Mesendoderm (in vitro differentiated cells): ENCODE measurements at regions not wholly inside any gene's neighbourhood (a gene's known extent, or its start where the extent isn't known, plus 50 kb on each side); places are given as distances from the start of the nearest gene placed in this dataset.

Experiments used
- DNase-seq: peaks from one replicate; pipeline ENCODE4 v3.0.0; 2013
- H2AK5ac ChIP-seq: 2 replicates; pipeline ENCODE4 v1.6.1; 2013; ENCODE audit warnings: low read length, inconsistent platforms
- H2BK120ac ChIP-seq: 2 replicates; pipeline ENCODE4 v1.6.1; 2013; ENCODE audit warnings: low read depth, mild to moderate bottlenecking, low read length, moderate library complexity, mixed read lengths
- H2BK15ac ChIP-seq: replicated peaks from 2 replicates; pipeline ENCODE4 v1.6.1; 2013; ENCODE audit warnings: low read depth, mild to moderate bottlenecking, moderate library complexity
- H2BK5ac ChIP-seq: 2 replicates; pipeline ENCODE4 v1.6.1; 2013; ENCODE audit warnings: low read length, inconsistent platforms
- H3K18ac ChIP-seq: 2 replicates; pipeline ENCODE4 v1.6.1; 2013; ENCODE audit warnings: mild to moderate bottlenecking, low read length, mixed read lengths
- H3K23ac ChIP-seq: one replicate; pipeline ENCODE4 v1.6.1; 2013; ENCODE audit warnings: low read length
- H3K27ac ChIP-seq: 2 replicates; pipeline ENCODE4 v1.5.1; 2013; ENCODE audit warnings: low read depth, mild to moderate bottlenecking, inconsistent platforms, low read length, moderate library complexity
- H3K27me3 ChIP-seq: 2 replicates; pipeline ENCODE4 v1.6.1; 2013; ENCODE audit warnings: low read length, control low read depth, mild to moderate bottlenecking, inconsistent platforms; ENCODE audit not compliant: insufficient read depth, poor library complexity
- H3K36me3 ChIP-seq: 2 replicates; pipeline ENCODE4 v1.6.1; 2013; ENCODE audit warnings: low read length, inconsistent platforms; ENCODE audit not compliant: control insufficient read depth, insufficient read depth
- H3K4ac ChIP-seq: one replicate; pipeline ENCODE4 v1.6.1; 2013; ENCODE audit warnings: low read depth, mild to moderate bottlenecking, low read length, moderate library complexity
- H3K4me1 ChIP-seq: 2 replicates; pipeline ENCODE4 v1.6.1; 2013; ENCODE audit warnings: low read depth, low read length, inconsistent platforms; ENCODE audit not compliant: control insufficient read depth
- H3K4me2 ChIP-seq: 2 replicates; pipeline ENCODE4 v1.6.1; 2013; ENCODE audit warnings: low read length
- H3K4me3 ChIP-seq: 2 replicates; pipeline ENCODE4 v1.5.1; 2013; ENCODE audit warnings: mild to moderate bottlenecking, low read length
- H3K56ac ChIP-seq: one replicate; pipeline ENCODE4 v1.6.1; 2013; ENCODE audit warnings: low read length
- H3K79me1 ChIP-seq: 2 replicates; pipeline ENCODE4 v1.6.1; 2013; ENCODE audit warnings: low read length, inconsistent platforms
- H3K79me2 ChIP-seq: 2 replicates; pipeline ENCODE4 v1.6.1; 2013; ENCODE audit warnings: mild to moderate bottlenecking, low read length; ENCODE audit not compliant: control insufficient read depth, insufficient read depth
- H3K9ac ChIP-seq: 2 replicates; pipeline ENCODE4 v1.6.1; 2013; ENCODE audit warnings: low read length, inconsistent platforms
- H4K5ac ChIP-seq: one replicate; pipeline ENCODE4 v1.6.1; 2013; ENCODE audit warnings: low read length
- H4K8ac ChIP-seq: one replicate; pipeline ENCODE4 v1.6.1; 2013; ENCODE audit warnings: low read depth, mild to moderate bottlenecking, control low read depth, low read length, moderate library complexity
- WGBS: extraction: QIAGEN DNeasy Blood & Tissue Kit; methylation state at CpG from one replicate; pipeline ENCODE4 v1.1.7; 2013; ENCODE audit warnings: low lambda C conversion rate, missing lambda C conversion rate; ENCODE audit not compliant: insufficient coverage; ENCODE audit errors: extremely low coverage; 5-methylcytosine and 5-hydroxymethylcytosine counted together

DNA sequence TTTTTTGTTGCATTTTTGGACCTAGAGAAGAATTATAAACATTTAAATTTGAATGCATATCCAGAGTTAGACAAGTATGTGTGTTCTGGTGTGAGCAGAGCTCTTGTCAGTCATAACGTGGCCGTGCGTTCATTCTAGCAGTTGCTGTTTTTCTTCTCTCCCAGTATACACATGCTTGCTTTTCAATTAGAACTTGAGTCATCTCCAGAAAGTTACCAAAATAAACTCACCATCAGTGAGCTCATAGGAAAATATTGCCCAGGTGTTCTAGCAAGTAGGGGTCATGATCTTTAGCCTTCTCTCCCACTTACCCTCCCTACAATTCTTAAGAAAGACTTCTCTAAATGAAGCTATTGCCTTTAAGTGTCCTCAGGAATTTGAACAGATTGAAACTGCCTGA lies 247.5 kb upstream of the TUT7 start:
- Histone ChIP-seq H2BK120ac (no peak overlapping the region), H3K79me2 (no peaks in the 10 kb centered on the region), H3K79me1 (no peaks in the 10 kb centered on the region), H3K4me2 (no peak overlapping the region), H2BK5ac (no peak overlapping the region), H3K9ac (no peak overlapping the region), H3K23ac (no peak overlapping the region), H3K4me3 (no peak overlapping the region), H3K4ac (no peak overlapping the region), H3K27me3 (no peaks in the 10 kb centered on the region), H3K27ac (no peak overlapping the region), H3K4me1 (no peaks in the 10 kb centered on the region), H2AK5ac (no peak overlapping the region), H4K5ac (no peak overlapping the region), H3K18ac (peak overlapping the region; percentile 39), H3K56ac (no peak overlapping the region), H2BK15ac (no peak overlapping the region), H4K8ac (no peak overlapping the region), H3K36me3 (no peaks in the 10 kb centered on the region)
- no peak for DNase-seq
- no CpG with 5 or more reads among the region's 3 CpGs for WGBS

DNA sequence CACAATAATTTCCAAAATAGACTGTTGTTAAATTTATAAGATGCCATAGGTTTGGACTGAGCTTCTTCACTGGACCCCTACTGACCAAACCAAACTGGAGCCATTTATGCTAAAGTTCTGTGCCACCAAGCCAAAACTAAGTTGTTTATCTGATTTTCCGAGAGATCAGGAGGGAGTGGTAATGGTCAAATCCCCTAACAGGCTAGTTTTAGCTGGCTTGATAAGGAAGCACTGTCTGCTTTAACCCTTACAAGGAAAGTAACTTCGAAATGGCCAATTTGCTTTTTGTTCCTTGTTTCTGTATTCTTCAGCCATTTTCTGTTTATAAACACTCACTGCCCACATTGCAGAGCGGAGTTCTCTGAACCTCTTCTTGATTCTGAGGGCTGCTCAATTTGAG lies 246.8 kb upstream of the TUT7 start:
- H3K27ac ChIP-seq = no peak overlapping the region

GRCh38 chr9:86600291-86600690 lies 246.1 kb upstream of the TUT7 start:
- Histone ChIP-seq H3K79me2 (no peaks in the 10 kb centered on the region), H4K5ac (no peak overlapping the region), H3K4ac (no peak overlapping the region), H3K4me1 (no peaks in the 10 kb centered on the region), H3K9ac (no peak overlapping the region), H3K23ac (no peak overlapping the region), H3K4me2 (no peak overlapping the region), H2AK5ac (no peak overlapping the region), H3K27ac (no peak overlapping the region), H2BK15ac (no peak overlapping the region), H3K27me3 (no peaks in the 10 kb centered on the region), H3K56ac (no peak overlapping the region), H3K18ac (no peak overlapping the region), H3K36me3 (no peaks in the 10 kb centered on the region), H3K79me1 (no peaks in the 10 kb centered on the region), H3K4me3 (no peak overlapping the region), H4K8ac (no peak overlapping the region), H2BK120ac (no peak overlapping the region), H2BK5ac (no peak overlapping the region)
- no CpG with 5 or more reads among the region's 3 CpGs for WGBS
- DNase-seq = peak; percentile 32

More for the DNA sequence above, 246.8 kb upstream of the TUT7 start:
- H4K8ac ChIP-seq = no peak overlapping the region
- H2AK5ac ChIP-seq = no peak overlapping the region
- H2BK15ac ChIP-seq = no peak overlapping the region
- no peaks in the 10 kb centered on the region for H3K36me3 ChIP-seq
- no peak overlapping the region for H3K4me2 ChIP-seq
- DNase-seq = peak; percentile 44
- H2BK120ac ChIP-seq = no peak overlapping the region
- H3K4ac ChIP-seq = no peak overlapping the region
- H3K27me3 ChIP-seq = no peaks in the 10 kb centered on the region
- H3K79me2 ChIP-seq = no peaks in the 10 kb centered on the region
- H3K56ac ChIP-seq = no peak overlapping the region
- no peak overlapping the region for H3K23ac ChIP-seq
- H4K5ac ChIP-seq = no peak overlapping the region
- no peaks in the 10 kb centered on the region for H3K79me1 ChIP-seq
- H3K9ac ChIP-seq = no peak overlapping the region
- no peak overlapping the region for H3K4me3 ChIP-seq
- H2BK5ac ChIP-seq = no peak overlapping the region
- WGBS = no CpG with 5 or more reads among the region's 3 CpGs
- H3K18ac ChIP-seq = no peak overlapping the region
- H3K4me1 ChIP-seq = no peaks in the 10 kb centered on the region

GRCh38 chr9:86599561-86599960 lies 245.4 kb upstream of the TUT7 start:
- H3K4me1 ChIP-seq = no peaks in the 10 kb centered on the region
- H3K56ac ChIP-seq = no peak overlapping the region
- H3K27ac ChIP-seq = no peak overlapping the region
- no peak overlapping the region for H3K23ac ChIP-seq
- no peak overlapping the region for H2BK120ac ChIP-seq
- H4K5ac ChIP-seq = no peak overlapping the region
- H3K4ac ChIP-seq = no peak overlapping the region
- no peaks in the 10 kb centered on the region for H3K79me2 ChIP-seq
- H3K36me3 ChIP-seq = no peaks in the 10 kb centered on the region
- no peak overlapping the region for H2AK5ac ChIP-seq
- no peak overlapping the region for H2BK5ac ChIP-seq
- H4K8ac ChIP-seq = no peak overlapping the region
- no peak overlapping the region for H3K9ac ChIP-seq
- H3K79me1 ChIP-seq = no peaks in the 10 kb centered on the region
- H3K4me3 ChIP-seq = no peak overlapping the region
- no peak for DNase-seq
- no peaks in the 10 kb centered on the region for H3K27me3 ChIP-seq
- WGBS = no CpG with 5 or more reads among the region's 1 CpG
- H3K4me2 ChIP-seq = no peak overlapping the region
- no peak overlapping the region for H2BK15ac ChIP-seq
- H3K18ac ChIP-seq = no peak overlapping the region

- Histone ChIP-seq H4K5ac (no peak overlapping the region), H2BK5ac (no peak overlapping the region), H2BK120ac (no peak overlapping the region), H3K79me1 (no peaks in the 10 kb centered on the region), H2BK15ac (no peak overlapping the region), H3K79me2 (no peaks in the 10 kb centered on the region), H3K4ac (no peak overlapping the region), H3K56ac (no peak overlapping the region), H4K8ac (no peak overlapping the region), H3K18ac (peak overlapping the region; percentile 91), H3K36me3 (no peaks in the 10 kb centered on the region), H3K23ac (no peak overlapping the region), H3K27me3 (no peaks in the 10 kb centered on the region), H3K27ac (no peak overlapping the region), H2AK5ac (no peak overlapping the region), H3K4me3 (no peak overlapping the region), H3K4me1 (no peaks in the 10 kb centered on the region), H3K4me2 (no peak overlapping the region), H3K9ac (no peak overlapping the region)
- DNase-seq = no peak
- no CpG with 5 or more reads among the region's 10 CpGs for WGBS
These were observed 244.4 kb upstream of the TUT7 start for GRCh38 chr9:86598411-86599239.

DNA sequence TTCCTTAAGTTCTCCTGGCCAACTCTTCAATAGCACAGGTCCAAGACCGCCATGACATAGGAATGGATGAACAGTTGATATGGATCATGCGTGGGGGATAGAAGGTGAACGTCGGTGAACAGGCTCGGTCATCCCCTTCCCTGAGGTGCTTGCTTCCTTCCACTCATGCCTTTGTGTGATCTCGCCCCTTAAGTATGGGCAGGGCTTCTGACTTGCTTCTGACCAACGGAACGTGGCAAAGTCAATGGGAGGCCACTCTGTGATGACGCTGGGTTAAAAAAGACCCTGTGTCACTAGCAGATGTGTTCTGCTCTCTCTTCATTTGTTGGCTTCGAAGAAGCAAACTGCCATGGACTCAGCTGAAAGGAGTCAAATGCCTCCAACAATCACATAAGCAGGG lies 240.5 kb upstream of the TUT7 start:
- Histone ChIP-seq H3K56ac (no peak overlapping the region), H3K18ac (no peak overlapping the region), H2BK120ac (no peak overlapping the region), H2AK5ac (no peak overlapping the region), H3K9ac (no peak overlapping the region), H3K4me3 (no peak overlapping the region), H4K5ac (no peak overlapping the region), H3K27me3 (no peaks in the 10 kb centered on the region), H3K23ac (no peak overlapping the region), H3K27ac (no peak overlapping the region), H2BK15ac (no peak overlapping the region), H3K4me1 (no peaks in the 10 kb centered on the region), H3K79me1 (no peaks in the 10 kb centered on the region), H3K4ac (no peak overlapping the region), H2BK5ac (no peak overlapping the region), H3K36me3 (no peaks in the 10 kb centered on the region), H3K4me2 (no peak overlapping the region), H3K79me2 (no peaks in the 10 kb centered on the region), H4K8ac (no peak overlapping the region)
- DNase-seq = peak; percentile 59
- no CpG with 5 or more reads among the region's 10 CpGs for WGBS
